GM18909 (cell line): ENCODE measurements at regions not wholly inside any gene's neighbourhood (a gene's known extent, or its start where the extent isn't known, plus 50 kb on each side); places are given as distances from the start of the nearest gene placed in this dataset.

Source experiments
- ATAC-seq: cut with Tn5 transposase; IDR thresholded peaks from one replicate; pipeline ENCODE4 v1.9.1; 2021; ENCODE audit warnings: mild to moderate bottlenecking; ENCODE audit not compliant: unreplicated experiment, poor library complexity

GRCh38 chr12:85352016-85352415 is 72.0 kb downstream of the ALX1 start:
- ATAC-seq: no peak

- no peak for ATAC-seq
Measured at GRCh38 chr12:85356596-85357385, 76.8 kb downstream of the ALX1 start.

- ATAC-seq: no peak
Measured at GRCh38 chr12:85357609-85358008, 77.6 kb downstream of the ALX1 start.

DNA sequence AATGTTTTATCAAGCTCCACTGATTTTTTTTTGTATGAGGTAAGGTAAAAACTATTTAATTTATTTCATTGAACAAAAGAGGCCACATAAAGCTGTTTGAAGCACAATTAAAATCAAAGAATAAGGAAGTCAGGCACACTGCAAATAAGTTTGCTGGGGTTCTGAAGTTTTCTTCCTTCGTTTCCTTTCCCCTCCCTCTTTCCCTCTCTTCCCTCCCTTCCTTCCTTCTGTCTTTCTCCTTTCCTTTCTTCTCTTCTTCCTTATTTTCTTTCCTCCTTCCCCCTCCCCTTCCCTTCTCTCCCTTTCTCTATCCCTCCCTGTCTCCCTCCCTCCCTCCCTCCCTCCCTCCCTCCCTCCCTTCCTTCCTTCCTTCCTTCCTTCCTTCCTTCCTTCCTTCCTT is 78.7 kb downstream of the ALX1 start:
- ATAC-seq: no peak

- no peak for ATAC-seq
Measured at GRCh38 chr12:85363382-85364190, 83.6 kb downstream of the ALX1 start.

GRCh38 chr12:85367936-85368335 is 87.9 kb downstream of the ALX1 start:
- no peak for ATAC-seq

DNA sequence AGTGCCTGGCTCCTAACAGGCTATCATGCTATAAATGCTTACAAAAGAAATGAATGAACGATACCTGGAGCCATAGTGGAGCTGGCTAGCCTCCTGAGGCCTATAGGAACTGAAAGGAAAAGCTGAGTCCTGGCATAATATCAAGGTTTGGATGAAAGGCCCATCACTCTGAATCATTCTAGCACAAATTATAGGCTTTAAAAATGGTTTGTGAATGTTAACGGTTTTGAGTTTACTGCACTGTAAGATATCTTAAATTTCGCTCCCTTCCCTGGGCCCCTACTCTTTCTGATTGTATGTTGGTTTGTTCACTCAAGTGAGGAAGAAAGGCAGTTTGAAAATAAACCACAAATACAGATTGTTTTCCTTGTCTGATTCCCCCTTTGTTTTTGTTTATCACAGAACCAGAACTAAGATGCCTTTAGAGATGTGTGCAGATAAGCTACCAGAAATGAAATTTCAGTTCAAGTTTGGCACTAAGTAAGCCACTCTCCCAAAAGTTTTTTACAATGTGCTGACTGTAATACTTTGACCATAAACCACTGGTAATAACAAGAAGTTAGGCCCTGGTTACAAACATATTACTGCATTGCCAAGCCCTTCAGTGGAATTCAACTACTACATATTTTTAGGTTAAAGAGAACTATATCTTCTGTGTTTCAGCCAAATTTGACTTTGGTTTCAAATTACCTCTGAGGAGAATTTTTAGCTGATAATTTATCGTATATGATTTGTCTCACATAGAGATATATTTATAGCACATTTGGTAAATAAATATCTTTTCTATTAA is 89.5 kb downstream of the ALX1 start:
- no peak for ATAC-seq

DNA sequence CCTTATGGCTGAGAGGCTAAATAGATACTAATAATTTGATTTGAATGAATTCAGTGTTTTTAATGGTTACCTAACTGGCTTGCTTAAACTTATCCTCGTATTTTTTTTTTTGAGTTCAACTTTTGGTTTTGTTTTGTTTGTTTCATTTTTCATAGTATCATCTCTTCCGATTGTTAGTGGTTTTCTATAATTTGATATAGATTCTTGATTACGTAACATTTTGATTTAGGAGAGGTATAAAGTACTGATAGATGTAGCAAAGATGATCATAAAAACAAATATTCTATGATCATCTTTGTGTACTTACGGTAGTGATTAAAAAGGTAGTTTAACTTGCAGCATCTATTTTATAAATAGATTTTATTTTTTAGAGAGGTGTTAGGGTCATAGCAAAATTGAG is 93.0 kb downstream of the ALX1 start:
- ATAC-seq: no peak

GRCh38 chr12:85374981-85375380 is 95.0 kb downstream of the ALX1 start:
- no peak for ATAC-seq

DNA sequence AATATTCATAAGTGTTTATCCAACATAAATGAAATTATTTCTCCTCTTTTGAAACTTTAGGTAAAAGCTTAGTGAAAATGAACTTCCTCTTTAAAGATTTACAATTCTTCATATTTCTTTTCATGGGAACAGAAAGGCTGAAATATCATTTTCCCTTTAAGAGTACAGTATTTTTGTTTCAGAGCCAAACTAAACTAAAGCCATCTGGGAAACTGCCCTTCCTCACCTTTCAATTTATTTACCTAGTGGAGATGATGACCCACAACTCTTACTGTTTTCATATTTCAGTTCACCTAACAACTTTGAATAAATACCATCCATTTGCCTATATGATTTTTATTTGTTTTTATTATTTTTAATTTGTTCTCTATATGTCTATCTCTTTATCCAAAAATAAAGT is 105.4 kb downstream of the ALX1 start:
- no peak for ATAC-seq

- no peak for ATAC-seq
Measured at GRCh38 chr12:85390266-85390665, 110.2 kb downstream of the ALX1 start.

DNA sequence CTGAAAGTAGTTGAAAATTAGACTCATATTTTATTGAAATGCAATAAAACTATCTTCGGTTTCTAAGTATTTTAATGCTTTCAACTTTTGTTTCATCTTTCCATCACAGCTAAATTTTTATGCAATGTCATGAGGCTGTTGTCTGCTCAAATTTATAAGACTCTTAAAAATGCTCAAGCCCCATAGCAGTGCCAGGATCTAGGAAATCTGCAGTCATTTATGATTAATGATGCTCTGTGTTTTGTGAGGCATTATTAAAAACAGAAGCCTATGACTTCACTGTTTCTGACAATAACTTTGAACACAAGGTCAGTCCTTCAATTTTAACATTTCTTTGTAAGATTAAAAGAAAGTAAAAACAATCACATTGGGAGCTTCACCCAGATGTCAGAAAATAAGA is 112.5 kb downstream of the ALX1 start:
- ATAC-seq: no peak

GRCh38 chr12:85393606-85394005 is 113.6 kb downstream of the ALX1 start:
- ATAC-seq: no peak

DNA sequence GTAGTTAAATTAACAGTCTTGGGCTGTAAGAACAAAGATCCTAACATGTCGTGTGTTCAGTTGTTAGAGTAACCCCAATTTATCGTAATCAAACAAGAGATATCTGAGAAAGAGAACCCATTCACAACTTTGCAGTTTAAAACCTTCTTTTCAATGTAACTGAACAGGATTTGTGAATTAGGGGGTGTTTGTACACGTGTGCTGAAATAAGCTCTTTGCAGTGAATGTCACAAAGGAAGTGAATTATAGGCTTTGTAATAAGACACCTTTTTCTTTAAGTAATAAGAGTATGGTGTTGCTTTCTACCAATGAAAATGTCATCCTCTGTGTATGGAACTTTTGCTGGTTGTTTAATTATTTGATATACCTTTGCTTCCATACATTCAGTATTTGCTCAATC is 114.0 kb downstream of the ALX1 start:
- no peak for ATAC-seq

DNA sequence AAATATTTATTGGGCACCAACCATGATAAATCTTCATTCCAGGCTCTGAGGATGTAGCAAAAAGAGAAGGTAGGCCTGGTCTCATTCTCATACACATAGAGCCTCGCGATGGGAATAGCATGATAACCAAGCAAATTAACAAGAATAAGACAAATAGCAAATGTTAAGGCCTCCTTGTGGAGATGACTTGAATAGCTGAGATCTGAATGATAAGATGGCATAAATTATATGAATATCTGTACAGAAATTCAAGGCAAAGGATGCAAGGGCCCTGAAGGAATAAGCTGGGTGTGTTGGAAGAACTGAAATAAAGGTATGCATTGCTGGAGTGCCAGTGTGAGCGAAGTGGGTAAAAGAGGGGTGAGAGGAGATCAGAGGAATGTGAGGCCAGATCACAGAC is 114.8 kb downstream of the ALX1 start:
- ATAC-seq: no peak

DNA sequence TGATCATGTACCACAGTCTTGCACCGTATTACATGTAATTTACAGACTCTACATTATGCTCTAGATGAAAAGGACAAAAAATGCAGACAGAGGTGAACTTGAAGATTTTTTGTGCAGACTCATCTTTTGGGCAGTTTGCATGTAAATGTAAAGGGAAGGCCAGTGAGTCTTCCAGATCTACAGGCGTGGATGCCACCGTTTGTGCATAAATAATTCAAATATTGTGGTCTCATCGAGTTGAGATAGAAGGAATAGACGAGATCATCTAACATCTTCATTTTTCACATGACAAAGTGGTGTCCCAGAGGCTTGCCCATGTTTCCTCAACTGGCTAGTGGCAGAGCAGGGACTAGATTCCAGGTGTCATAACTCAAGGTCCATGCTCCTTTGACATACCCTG is 125.2 kb downstream of the ALX1 start:
- ATAC-seq: no peak

DNA sequence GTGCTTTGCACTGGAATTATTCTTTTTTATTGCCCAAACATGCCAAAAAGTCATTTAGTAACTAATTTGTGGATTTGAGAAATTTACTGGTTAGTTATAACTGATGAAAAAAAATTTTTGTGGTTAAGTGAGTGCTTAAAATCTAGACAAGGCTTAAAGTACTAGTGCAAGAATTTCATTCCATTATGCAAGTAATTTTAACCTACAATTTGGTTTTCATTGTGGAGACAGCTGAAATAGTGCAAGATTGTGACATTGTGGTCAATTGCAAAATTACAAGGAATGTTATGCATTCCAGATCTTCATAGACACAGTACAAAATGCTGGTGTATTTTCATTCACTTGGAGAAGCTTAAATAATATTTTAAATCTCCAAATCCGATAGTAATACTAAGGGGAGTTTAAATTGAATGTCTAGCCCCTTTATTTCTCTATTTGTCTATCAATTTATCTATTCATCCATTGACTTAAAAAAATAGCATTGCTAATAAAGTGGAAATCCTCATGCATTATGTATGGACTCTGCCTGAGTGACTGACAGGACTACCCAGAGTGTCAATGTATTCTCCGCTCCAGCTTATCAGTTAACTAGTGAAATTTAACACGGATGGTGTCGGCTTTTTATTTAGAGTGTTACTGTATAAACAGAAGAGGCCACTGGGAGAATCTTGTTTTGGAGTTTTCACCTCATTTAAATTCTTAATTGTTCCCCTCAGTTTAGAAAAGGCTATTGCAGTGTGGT is 125.9 kb downstream of the ALX1 start:
- no peak for ATAC-seq

GRCh38 chr12:85413266-85413665 is 133.2 kb downstream of the ALX1 start:
- ATAC-seq: no peak

- no peak for ATAC-seq
Measured at GRCh38 chr12:85422762-85423161, 142.7 kb downstream of the ALX1 start.

GRCh38 chr12:85423947-85424346 is 143.9 kb downstream of the ALX1 start:
- peak; percentile 71 for ATAC-seq
